LoVo (cell line): ENCODE measurements at regions not wholly inside any gene's neighbourhood (a gene's known extent, or its start where the extent isn't known, plus 50 kb on each side); places are given as distances from the start of the nearest gene placed in this dataset.
"Not testable (repeated sequence)": the region's sequence is repeated elsewhere in the genome, so short reads cannot be mapped to it uniquely, and the experiment has no call there.

Experiments used
- DNase-seq: peaks from one replicate; pipeline ENCODE4 v3.0.0-alpha.2; 2016; ENCODE audit warnings: low spot score

- peak; percentile 8 for DNase-seq
These were observed 313.9 kb upstream of the B3GAT1 start for GRCh38 chr11:134725716-134726639.

- DNase-seq, result no peak
These were observed 313.2 kb upstream of the B3GAT1 start for GRCh38 chr11:134725211-134725610.

- no peak for DNase-seq
These were observed 312.7 kb upstream of the B3GAT1 start for GRCh38 chr11:134724779-134725140.

GRCh38 chr11:134724106-134724778, 312.2 kb upstream of the B3GAT1 start:
- DNase-seq, result no peak

- DNase-seq, result not testable (repeated sequence)
These were observed 308.6 kb upstream of the B3GAT1 start for GRCh38 chr11:134720691-134721070.

- DNase-seq, result not testable (repeated sequence)
These were observed 308.1 kb upstream of the B3GAT1 start for GRCh38 chr11:134719940-134720690.

GRCh38 chr11:134719397-134719796, 307.4 kb upstream of the B3GAT1 start:
- DNase-seq, result no peak

GRCh38 chr11:134716582-134716981, 304.5 kb upstream of the B3GAT1 start:
- DNase-seq, result no peak

- DNase-seq, result no peak
These were observed 302.1 kb upstream of the B3GAT1 start for GRCh38 chr11:134714021-134714656.

GRCh38 chr11:134712228-134713145, 300.4 kb upstream of the B3GAT1 start:
- no peak for DNase-seq

GRCh38 chr11:134711588-134711987, 299.5 kb upstream of the B3GAT1 start:
- no peak for DNase-seq

GRCh38 chr11:134710861-134711407, 298.9 kb upstream of the B3GAT1 start:
- DNase-seq, result no peak

- no peak for DNase-seq
These were observed 293.8 kb upstream of the B3GAT1 start for GRCh38 chr11:134705858-134706257.

- DNase-seq, result no peak
These were observed 290.8 kb upstream of the B3GAT1 start for GRCh38 chr11:134702827-134703226.

- DNase-seq, result no peak
These were observed 289.6 kb upstream of the B3GAT1 start for GRCh38 chr11:134701564-134702165.

GRCh38 chr11:134700101-134700640, 288.1 kb upstream of the B3GAT1 start:
- no peak for DNase-seq

GRCh38 chr11:134696455-134696854, 284.4 kb upstream of the B3GAT1 start:
- DNase-seq, result no peak

GRCh38 chr11:134691985-134692384, 279.9 kb upstream of the B3GAT1 start:
- no peak for DNase-seq

GRCh38 chr11:134691295-134691873, 279.3 kb upstream of the B3GAT1 start:
- DNase-seq, result no peak

GRCh38 chr11:134689886-134690285, 277.8 kb upstream of the B3GAT1 start:
- DNase-seq, result no peak
